GM21423 (cell line): ENCODE measurements at regions not wholly inside any gene's neighbourhood (a gene's known extent, or its start where the extent isn't known, plus 50 kb on each side); places are given as distances from the start of the nearest gene placed in this dataset.
"Not testable (repeated sequence)": the region's sequence is repeated elsewhere in the genome, so short reads cannot be mapped to it uniquely, and the experiment has no call there.

Experiments used
- ATAC-seq: cut with Tn5 transposase; IDR thresholded peaks from one replicate; pipeline ENCODE4 v1.9.1; 2021; ENCODE audit warnings: mild to moderate bottlenecking, moderate library complexity; ENCODE audit not compliant: unreplicated experiment

DNA sequence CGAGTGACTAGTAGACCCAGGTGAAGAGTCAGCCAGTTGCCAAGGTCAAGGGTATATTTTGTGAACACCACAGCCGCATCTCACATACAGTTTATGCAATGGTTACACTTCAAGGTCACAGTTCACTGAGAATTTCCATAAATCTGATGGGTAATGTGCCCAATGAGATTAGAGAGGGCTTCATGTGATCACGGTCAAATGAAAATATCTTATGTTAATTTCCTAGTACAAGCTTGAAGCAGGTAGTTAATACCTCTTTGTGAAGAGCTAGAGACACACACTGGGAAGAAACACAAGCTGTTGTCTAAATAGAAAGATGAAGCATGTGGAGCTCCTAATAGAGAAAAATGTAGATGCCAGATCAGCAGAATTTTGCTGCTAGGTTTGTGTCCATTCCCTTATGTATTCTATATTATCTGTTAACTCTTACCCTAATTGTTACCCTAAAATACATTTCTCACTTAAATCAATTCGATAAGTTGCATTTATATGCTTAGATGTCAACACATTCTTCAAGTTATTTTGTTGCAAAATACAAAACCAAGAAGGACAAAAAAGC is 136.0 kb downstream of the NR2F2 start:
- ATAC-seq, result no peak

- ATAC-seq, result no peak
These were observed 137.5 kb downstream of the NR2F2 start for GRCh38 chr15:96468036-96468435.

DNA sequence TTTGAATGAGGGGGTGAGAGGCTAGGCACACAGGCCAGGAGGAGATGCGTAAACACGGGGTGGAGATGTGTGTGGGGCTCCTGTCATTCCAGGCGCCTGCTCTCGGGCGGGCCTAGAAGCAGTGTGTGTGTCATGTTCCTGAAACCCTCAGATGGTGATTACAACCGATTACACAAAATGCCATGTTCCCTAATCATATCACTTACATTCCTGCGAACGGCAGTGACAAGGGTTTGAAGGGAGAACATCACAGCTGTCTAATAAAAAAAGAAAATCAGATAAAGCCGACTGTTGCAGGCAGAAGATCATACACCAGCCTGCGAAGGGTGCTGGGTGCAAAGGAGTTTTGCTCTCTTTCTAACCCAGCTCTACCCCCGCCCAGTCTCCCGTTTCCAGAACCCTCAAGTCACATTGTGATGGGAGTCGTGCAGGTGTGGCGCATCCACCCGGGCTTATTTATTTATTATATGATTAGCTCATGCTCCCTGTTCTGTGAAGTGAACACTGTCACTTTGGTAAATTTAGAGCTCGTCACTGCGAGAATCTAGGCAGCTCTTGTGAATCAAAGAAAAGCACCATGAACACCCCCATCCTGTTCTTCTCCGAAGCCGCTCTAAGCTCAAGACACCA is 140.3 kb downstream of the NR2F2 start:
- no peak for ATAC-seq

DNA sequence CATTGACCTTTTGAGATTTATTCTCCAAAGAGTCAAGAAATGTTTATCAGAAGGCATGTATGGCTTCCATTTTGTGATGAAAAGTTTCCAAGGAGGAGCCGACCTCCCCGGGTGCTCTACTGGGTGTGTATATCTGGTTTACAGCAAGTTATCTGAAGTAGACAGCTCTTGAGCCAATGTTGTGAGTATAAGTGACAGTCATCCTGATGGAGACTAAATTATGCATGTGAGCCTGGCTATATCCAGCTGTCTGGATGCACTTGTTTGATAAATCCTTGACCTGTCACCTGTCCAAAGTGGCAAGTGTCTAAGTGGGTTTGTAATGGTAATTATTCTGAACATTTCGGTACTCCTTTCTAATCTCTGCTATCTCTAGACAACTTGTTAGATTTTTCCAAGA is 142.2 kb downstream of the NR2F2 start:
- no peak for ATAC-seq

- no peak for ATAC-seq
These were observed 143.1 kb downstream of the NR2F2 start for GRCh38 chr15:96473556-96473955.

DNA sequence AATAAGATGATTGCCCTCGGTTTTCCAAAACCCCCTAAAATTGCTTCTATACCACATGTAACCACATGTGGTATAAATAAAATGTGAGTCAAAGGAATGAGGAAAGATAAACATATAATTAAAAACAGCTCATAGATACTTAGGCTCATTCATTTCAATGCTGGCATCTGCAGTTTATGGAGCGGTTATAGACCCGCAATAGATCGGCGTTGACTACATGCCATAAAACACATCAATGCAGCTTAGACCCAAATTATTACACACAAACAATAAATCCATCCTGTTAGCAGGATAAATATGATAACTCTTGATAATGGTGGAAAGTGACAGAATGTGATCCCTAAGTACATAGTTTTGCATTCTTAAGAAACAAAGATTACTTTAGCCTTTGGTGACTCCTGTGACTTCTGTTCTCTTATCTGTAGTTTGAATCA is 143.7 kb downstream of the NR2F2 start:
- ATAC-seq, result no peak

- ATAC-seq, result no peak
These were observed 146.7 kb downstream of the NR2F2 start for GRCh38 chr15:96477227-96477626.

GRCh38 chr15:96484412-96484811 is 153.9 kb downstream of the NR2F2 start:
- ATAC-seq, result not testable (repeated sequence)

DNA sequence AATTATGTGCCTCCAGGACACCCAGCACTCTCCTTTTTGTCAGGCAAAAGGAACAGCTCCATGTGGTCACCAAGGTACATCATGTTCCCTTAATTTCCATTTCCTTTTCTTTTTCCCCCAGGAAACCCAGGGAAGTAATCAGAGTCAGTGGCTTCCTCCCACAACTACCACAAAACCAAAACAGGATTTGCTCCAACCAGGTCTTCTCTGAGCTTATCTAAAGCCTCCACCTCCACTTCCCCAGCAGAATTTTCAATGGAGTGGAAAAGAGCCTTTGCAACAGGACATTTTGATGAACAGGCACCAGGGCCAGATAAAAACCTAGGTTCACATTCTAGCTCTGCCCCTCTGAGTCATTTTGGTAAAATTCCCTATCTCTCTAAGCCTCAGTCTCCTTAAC is 154.3 kb downstream of the NR2F2 start:
- ATAC-seq, result no peak

- ATAC-seq, result no peak
These were observed 156.7 kb downstream of the NR2F2 start for GRCh38 chr15:96487245-96487644.

DNA sequence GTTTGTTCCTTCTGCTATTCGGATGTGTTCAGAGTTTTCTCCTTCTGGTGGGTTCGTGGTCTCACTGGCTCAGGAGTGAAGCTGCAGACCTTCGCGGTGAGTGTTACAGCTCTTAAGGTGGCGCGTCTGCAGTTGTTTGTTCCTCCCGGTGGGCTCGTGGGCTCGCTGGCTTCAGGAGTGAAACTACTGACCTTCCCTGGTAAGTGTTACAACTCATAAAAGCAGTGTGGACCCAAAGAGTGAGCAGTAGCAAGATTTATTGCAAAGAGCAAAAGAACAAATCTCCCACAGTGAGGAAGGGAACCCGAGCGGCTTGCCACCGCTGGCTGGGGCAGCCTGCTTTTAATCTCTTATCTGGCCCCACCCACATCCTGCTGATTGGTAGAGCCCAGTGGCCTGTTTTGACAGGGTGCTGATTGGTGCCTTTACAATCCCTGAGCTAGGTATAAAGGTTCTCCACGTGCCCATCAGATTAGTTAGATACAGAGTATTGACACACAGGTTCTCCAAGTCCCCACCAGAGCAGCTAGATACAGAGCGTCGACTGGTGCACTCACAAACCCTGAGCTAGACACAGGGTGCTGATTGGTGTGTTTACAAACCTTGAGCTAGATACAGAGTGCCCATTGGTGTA is 160.7 kb downstream of the NR2F2 start:
- ATAC-seq, result not testable (repeated sequence)

DNA sequence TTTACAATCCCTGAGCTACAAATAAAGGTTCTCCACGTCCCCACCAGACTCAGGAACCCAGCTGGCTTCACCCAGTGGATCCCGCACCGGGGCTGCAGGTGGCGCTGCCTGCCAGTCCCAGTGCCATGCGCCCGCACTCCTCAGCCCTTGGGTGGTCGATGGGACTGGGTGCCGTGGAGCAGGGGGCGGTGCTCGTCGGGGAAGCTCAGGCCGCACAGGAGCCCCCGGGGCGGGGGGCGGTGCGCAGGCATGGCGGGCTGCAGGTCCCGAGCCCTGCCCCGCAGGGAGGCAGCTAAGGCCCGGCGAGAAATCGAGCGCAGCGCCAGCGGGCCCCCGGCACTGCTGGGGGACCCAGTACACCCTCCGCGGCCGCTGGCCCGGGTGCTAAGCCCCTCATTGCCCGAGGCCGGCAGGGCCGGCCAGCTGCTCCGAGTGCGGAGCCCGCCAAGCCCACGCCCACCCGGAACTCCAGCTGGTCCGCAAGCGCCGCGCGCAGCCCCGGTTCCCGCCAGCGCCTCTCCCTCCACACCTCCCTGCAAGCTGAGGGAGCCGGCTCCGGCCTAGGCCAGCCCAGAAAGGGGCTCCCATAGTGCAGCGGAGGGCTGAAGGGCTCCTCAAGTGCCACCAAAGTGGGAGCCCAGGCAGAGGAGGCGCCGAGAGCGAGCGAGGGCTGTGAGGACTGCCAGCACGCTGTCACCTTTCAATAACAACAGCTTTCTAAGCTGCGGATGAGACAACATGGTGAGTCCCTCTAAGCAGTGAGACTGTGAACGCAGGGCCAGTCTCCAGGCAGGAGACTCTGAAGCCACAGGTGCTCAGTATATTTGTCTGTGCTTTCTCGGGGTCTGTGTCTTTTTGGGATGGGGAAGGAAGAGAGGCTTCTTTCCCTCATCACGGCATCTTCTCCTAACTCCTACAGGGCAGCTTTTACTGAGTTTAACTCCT is 161.5 kb downstream of the NR2F2 start:
- not testable (repeated sequence) for ATAC-seq

- no peak for ATAC-seq
These were observed 164.0 kb downstream of the NR2F2 start for GRCh38 chr15:96494505-96494904.

DNA sequence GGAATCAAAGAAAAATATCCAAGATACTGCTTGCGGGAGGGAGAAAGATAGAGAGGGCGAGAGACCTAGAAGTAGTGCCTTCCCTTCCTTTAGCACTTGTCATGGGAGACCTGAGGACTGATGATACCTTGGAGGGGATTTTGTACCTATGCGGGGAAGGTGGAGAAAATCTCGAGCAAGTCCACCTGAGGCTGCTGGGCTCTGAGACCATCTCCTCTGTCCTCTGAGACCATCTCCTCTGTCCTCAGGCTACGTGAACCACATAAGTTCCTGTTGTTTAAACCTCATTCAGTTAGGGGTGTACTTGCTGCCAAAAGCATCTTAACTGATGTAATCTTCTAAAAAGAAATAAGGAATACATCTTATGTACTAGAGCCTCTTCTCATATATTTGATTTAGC is 164.9 kb downstream of the NR2F2 start:
- no peak for ATAC-seq

DNA sequence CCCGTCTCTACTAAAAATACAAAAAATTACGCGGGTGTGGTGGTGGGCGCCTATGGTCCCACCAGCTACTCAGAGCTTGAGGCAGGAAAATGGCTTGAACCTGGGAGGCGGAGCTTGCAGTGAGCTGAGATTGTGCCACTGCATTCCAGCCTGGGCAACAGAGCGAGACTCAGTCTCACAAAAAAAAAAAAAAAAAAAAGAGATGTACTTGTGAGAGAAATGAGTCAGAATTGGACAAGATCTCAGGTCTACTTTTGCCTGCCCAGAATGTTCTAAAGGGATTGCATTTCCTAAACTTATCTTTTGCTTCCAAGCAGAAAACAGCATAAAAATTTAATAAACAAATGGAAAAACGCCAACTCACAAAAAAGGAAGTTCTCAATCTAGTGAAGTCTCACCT is 167.5 kb downstream of the NR2F2 start:
- ATAC-seq, result no peak

DNA sequence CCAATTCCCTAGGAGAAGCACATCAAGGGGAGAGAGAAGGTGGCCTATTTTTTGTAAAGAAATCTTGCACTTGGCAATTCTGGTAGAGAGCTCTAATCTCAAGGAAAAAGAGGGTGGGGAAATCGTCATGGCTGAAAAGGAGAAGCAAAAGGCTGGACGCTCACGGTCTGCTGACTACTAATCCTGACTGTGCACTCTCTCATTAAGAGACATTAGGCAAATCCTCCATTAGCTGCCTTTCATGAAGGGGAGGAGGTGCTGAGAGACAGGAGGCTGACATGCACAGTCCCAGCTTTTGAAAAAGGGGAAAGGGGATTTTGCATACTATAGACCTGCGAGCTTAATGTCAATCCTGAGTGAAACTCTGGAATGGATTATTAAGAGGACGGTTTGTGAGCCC is 170.0 kb downstream of the NR2F2 start:
- ATAC-seq, result no peak

DNA sequence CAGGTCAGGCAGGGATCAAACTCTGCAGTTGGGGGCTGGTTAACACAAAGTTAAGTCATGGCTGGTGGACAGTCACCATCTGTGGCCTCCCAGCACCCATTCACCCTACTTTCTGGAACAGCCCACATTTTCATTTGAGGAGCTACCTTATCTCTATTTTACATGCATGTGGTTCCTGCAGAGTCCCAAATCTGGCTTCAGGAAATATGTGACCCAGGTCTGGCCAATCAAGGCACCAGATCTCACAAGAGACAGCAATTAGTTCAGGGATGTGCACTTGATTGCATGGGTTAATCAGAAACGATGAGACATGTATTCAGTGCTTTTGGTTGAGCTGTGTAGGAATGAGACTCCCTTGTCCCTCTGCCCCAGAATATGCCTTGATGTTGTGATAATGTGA is 170.9 kb downstream of the NR2F2 start:
- no peak for ATAC-seq

DNA sequence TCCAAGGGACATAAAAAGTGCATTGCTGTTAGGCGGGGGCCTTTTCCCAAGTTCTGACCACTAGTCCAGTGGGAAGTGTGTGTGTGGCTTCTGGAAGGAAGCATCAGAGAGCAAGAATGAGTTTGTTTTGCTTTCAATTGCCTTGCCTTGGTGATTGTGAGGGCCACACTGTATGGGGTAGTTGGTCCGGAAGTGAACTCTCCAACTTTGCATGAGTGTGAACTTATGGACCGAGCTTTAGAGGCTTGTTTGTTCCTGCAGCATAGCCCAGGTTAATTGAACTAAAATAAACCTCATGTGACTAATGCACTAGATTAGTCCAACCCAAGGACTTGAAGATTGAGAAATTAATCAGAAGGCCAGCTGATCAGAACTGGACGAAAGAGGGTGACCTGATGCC is 171.7 kb downstream of the NR2F2 start:
- no peak for ATAC-seq

DNA sequence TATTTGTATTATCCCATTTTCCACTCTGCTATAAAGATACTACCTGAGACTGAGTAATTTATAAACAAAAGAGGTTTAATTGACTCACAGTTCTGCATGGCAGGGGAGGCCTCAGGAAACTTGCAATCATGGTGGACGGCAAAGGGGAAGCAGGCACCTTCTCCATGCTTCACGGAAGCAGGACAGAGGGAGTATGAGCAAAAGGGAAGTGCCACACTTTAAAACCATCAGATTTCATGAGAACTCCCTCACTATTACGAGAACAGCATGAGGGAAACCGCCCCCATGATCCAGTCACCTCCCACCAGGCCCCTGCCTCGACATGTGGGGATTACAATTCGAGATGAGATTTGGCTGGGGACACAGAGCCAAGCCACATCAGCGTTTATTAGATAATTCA is 172.8 kb downstream of the NR2F2 start:
- ATAC-seq, result no peak

- ATAC-seq, result no peak
These were observed 173.9 kb downstream of the NR2F2 start for GRCh38 chr15:96504371-96504770.

DNA sequence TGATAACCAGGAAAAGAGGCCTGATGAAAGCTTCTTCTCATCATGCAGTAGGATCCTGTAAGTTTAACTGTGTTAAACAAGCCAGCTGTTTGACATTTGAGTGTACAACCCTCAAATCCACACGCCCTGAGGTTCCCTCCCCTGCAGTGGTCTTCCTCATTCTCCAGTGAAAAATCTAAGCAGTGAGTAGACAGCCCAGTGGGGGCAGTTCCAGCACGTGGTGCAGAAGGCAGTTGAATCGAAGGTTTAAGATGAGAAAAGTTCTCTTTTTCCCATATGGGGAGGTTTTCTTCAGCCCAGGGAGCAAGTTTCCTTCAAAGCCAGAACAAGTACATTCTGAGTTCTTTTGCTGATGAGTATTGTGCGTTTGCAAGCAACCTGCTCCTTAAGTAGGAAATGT is 174.5 kb downstream of the NR2F2 start:
- no peak for ATAC-seq
